Peyer's patch (tissue), 4 donors: ENCODE measurements at regions not wholly inside any gene's neighbourhood (a gene's known extent, or its start where the extent isn't known, plus 50 kb on each side); places are given as distances from the start of the nearest gene placed in this dataset.

Experiments
- DNase-seq, 3 donors: peaks; one replicate each; pipeline ENCODE4 v3.0.0-alpha.2; 2017 to 2019
- H3K27ac ChIP-seq, 4 donors: fragments of 200-600 bp; sonication (generic); one replicate each; pipeline ENCODE4 v1.5.1; 2016 to 2019
- H3K27me3 ChIP-seq, 2 donors: fragments of 200-600 bp; sonication (generic); one replicate each; pipeline ENCODE4 v1.5.1; 2019
- H3K36me3 ChIP-seq, 3 donors: fragments of 200-600 bp; sonication (generic); one replicate each; pipeline ENCODE4 v1.5.1; 2016 to 2019
- H3K4me1 ChIP-seq, 4 donors: fragments of 200-600 bp; sonication (generic); one replicate each; pipeline ENCODE4 v1.5.1; 2016 to 2019
- H3K4me3 ChIP-seq, 4 donors: fragments of 200-600 bp; sonication (generic); 1 replicate in 3 of 4; 2 replicates in 1 of 4; pipeline ENCODE4 v1.5.1; 2016 to 2019; ENCODE audit warnings: mild to moderate bottlenecking in 1 of 4
- H3K9me3 ChIP-seq, 4 donors: fragments of 200-600 bp; sonication (generic); one replicate each; pipeline ENCODE4 v1.5.1; 2016 to 2019; ENCODE audit warnings: mild to moderate bottlenecking in 1 of 4
- CTCF ChIP-seq, 6 experiments: fragments of 450-650 bp in 4 of 6; fragments of 200-600 bp in 2 of 6; sonication (generic) in 1 of 6; IDR thresholded peaks; one replicate each; pipeline ENCODE4 v1.5.1; 2017 to 2019; ENCODE audit warnings: antibody characterized with exemption in 6 of 6, mild to moderate bottlenecking in 3 of 6, moderate library complexity in 1 of 6
- POLR2A ChIP-seq, 2 donors: fragments of 450-650 bp; IDR thresholded peaks; one replicate each; pipeline ENCODE4 v1.5.1; 2017; ENCODE audit warnings: antibody characterized with exemption in 2 of 2, mild to moderate bottlenecking in 2 of 2, moderate library complexity in 2 of 2

GRCh38 chrX:111006116-111006515 lies 89.9 kb upstream of the PAK3 start:
- Histone ChIP-seq H3K4me3 (no peak overlapping the region), H3K4me1 (no peaks in the 10 kb centered on the region), H3K9me3 (no peaks in the 10 kb centered on the region), H3K27ac (no peak overlapping the region), H3K27me3 (no peaks in the 10 kb centered on the region), H3K36me3 (no peaks in the 10 kb centered on the region)
- DNase-seq: no peak
- TF ChIP-seq CTCF (IDR thresholded peaks at IDR 0.05) (no peak), POLR2A (IDR thresholded peaks at IDR 0.05) (no peak)

GRCh38 chrX:111005166-111005565 lies 90.8 kb upstream of the PAK3 start:
- Histone ChIP-seq H3K4me1 (no peaks in the 10 kb centered on the region), H3K36me3 (no peaks in the 10 kb centered on the region), H3K27ac (no peak overlapping the region), H3K27me3 (no peaks in the 10 kb centered on the region), H3K4me3 (no peak overlapping the region), H3K9me3 (no peaks in the 10 kb centered on the region)
- TF ChIP-seq CTCF (IDR thresholded peaks at IDR 0.05) (no peak), POLR2A (IDR thresholded peaks at IDR 0.05) (no peak)
- DNase-seq: no peak

- H3K4me3 ChIP-seq: no peak overlapping the region
- no peaks in the 10 kb centered on the region for H3K36me3 ChIP-seq
- no peaks in the 10 kb centered on the region for H3K27me3 ChIP-seq
- no peaks in the 10 kb centered on the region for H3K4me1 ChIP-seq
- TF ChIP-seq CTCF (IDR thresholded peaks at IDR 0.05) (no peak), POLR2A (IDR thresholded peaks at IDR 0.05) (no peak)
- no peaks in the 10 kb centered on the region for H3K9me3 ChIP-seq
- no peak for DNase-seq
- H3K27ac ChIP-seq: no peak overlapping the region
Observed at GRCh38 chrX:111003118-111003517, 92.9 kb upstream of the PAK3 start.

GRCh38 chrX:110992611-110993010 lies 103.4 kb upstream of the PAK3 start:
- TF ChIP-seq POLR2A (IDR thresholded peaks at IDR 0.05): no peak
- peak in 4 of 6 experiments; percentile 11 to 38 (median 17) for TF ChIP-seq CTCF (IDR thresholded peaks at IDR 0.05)
- Histone ChIP-seq H3K36me3 (no peaks in the 10 kb centered on the region), H3K4me3 (no peak overlapping the region), H3K9me3 (no peaks in the 10 kb centered on the region), H3K27ac (no peak overlapping the region), H3K4me1 (no peaks in the 10 kb centered on the region), H3K27me3 (no peaks in the 10 kb centered on the region)
- peak in 1 of 3 donors; percentile 48 for DNase-seq

- no peaks in the 10 kb centered on the region for H3K36me3 ChIP-seq
- no peaks in the 10 kb centered on the region for H3K27me3 ChIP-seq
- H3K9me3 ChIP-seq: no peaks in the 10 kb centered on the region
- TF ChIP-seq POLR2A (IDR thresholded peaks at IDR 0.05): no peak
- no peak for TF ChIP-seq CTCF (IDR thresholded peaks at IDR 0.05)
- no peak for DNase-seq
- H3K27ac ChIP-seq: no peak overlapping the region
- no peak overlapping the region for H3K4me3 ChIP-seq
- no peaks in the 10 kb centered on the region for H3K4me1 ChIP-seq
Observed at GRCh38 chrX:110989869-110990268, 106.1 kb upstream of the PAK3 start.

- Histone ChIP-seq H3K36me3 (no peaks in the 10 kb centered on the region), H3K4me3 (no peak overlapping the region), H3K27me3 (no peaks in the 10 kb centered on the region), H3K9me3 (no peaks in the 10 kb centered on the region), H3K4me1 (no peaks in the 10 kb centered on the region), H3K27ac (no peak overlapping the region)
- DNase-seq: no peak
- TF ChIP-seq CTCF (IDR thresholded peaks at IDR 0.05) (no peak), POLR2A (IDR thresholded peaks at IDR 0.05) (no peak)
Observed at GRCh38 chrX:110989447-110989846, 106.5 kb upstream of the PAK3 start.
